Lower leg skin (tissue), 3 donors: ENCODE measurements at regions not wholly inside any gene's neighbourhood (a gene's known extent, or its start where the extent isn't known, plus 50 kb on each side); places are given as distances from the start of the nearest gene placed in this dataset.

Experiments used
- CTCF ChIP-seq, 3 donors: fragments of 450-650 bp; IDR thresholded peaks; one replicate each; pipeline ENCODE4 v1.5.1; 2016; ENCODE audit warnings: antibody characterized with exemption in 3 of 3, mild to moderate bottlenecking in 3 of 3, moderate library complexity in 2 of 3
- POLR2A ChIP-seq, 2 donors: fragments of 450-650 bp; IDR thresholded peaks; one replicate each; pipeline ENCODE4 v1.6.1; 2016 to 2017; ENCODE audit warnings: antibody characterized with exemption in 2 of 2, mild to moderate bottlenecking in 1 of 2, moderate library complexity in 1 of 2

- TF ChIP-seq POLR2A (IDR thresholded peaks at IDR 0.05) (no peak), CTCF (IDR thresholded peaks at IDR 0.05) (no peak)
Measured at GRCh38 chr21:41098481-41099042, 69.4 kb upstream of the BACE2 start.
